H1 (cell line): ENCODE measurements at regions not wholly inside any gene's neighbourhood (a gene's known extent, or its start where the extent isn't known, plus 50 kb on each side); places are given as distances from the start of the nearest gene placed in this dataset.

Source experiments
- CTCF ChIA-PET: fragments of 300-600 bp; sonication (Branson Sonifier 250); formaldehyde crosslinking; loops from one replicate; lab custom pipeline; 2021; ENCODE audit not compliant: partially characterized antibody; lab: Charles Lee
- POLR2A ChIA-PET: fragments of 300-600 bp; sonication (Branson Sonifier 250); formaldehyde crosslinking; loops from one replicate; lab custom pipeline; 2021; ENCODE audit warnings: inconsistent platforms; ENCODE audit not compliant: partially characterized antibody; lab: Charles Lee
- DNase-seq, 2 experiments: peaks; one replicate each; pipeline versions ENCODE4 v3.0.0 to v3.0.0-alpha.2; 2010 to 2022; ENCODE audit warnings: low spot score in 2 of 2, low read depth in 1 of 2, mixed read lengths in 1 of 2
- FAIRE-seq: peaks from 2 replicates; lab custom pipeline; 2011; peaks lifted over from hg19 to GRCh38; lab: Jason Lieb, UNC
- H2AFZ ChIP-seq: 2 replicates; pipeline ENCODE4 v1.8.1; 2012; ENCODE audit warnings: low read length, inconsistent platforms
- H2AK5ac ChIP-seq: 2 replicates; pipeline ENCODE4 v1.6.1; 2013; ENCODE audit warnings: low read depth, low read length
- H2BK120ac ChIP-seq: replicated peaks from 2 replicates; pipeline ENCODE3; 2013; ENCODE audit warnings: low read depth, low read length, inconsistent platforms
- H2BK12ac ChIP-seq: 2 replicates; pipeline ENCODE4 v1.6.1; 2013; ENCODE audit warnings: low read depth, low read length
- H2BK15ac ChIP-seq: 2 replicates; pipeline ENCODE4 v1.6.1; 2013; ENCODE audit warnings: low read length
- H2BK20ac ChIP-seq: 2 replicates; pipeline ENCODE4 v1.6.1; 2013; ENCODE audit warnings: low read length
- H2BK5ac ChIP-seq: 2 replicates; pipeline ENCODE4 v1.6.1; 2013; ENCODE audit warnings: low read depth, low read length
- H3K14ac ChIP-seq: 2 replicates; pipeline ENCODE4 v1.6.1; 2013; ENCODE audit warnings: inconsistent platforms; ENCODE audit not compliant: insufficient read length
- H3K18ac ChIP-seq: 2 replicates; pipeline ENCODE4 v1.6.1; 2013; ENCODE audit warnings: low read length; ENCODE audit errors: extremely low read depth
- H3K23ac ChIP-seq: 2 replicates; pipeline ENCODE4 v1.6.1; 2013; ENCODE audit warnings: inconsistent platforms; ENCODE audit not compliant: insufficient read length
- H3K23me2 ChIP-seq: 2 replicates; pipeline ENCODE4 v1.6.1; 2013; ENCODE audit warnings: low read depth, low read length
- H3K27ac ChIP-seq: 2 replicates; pipeline ENCODE4 v1.6.1; 2011; ENCODE audit warnings: low read depth, low read length, inconsistent platforms
- H3K27me3 ChIP-seq, 4 experiments: replicated peaks in 1 of 4; 1 replicate in 1 of 4; 2 replicates in 3 of 4; pipeline versions ENCODE4 v1.6.1 to v1.8.1; 2011 to 2013; ENCODE audit warnings: low read length in 3 of 4, mild to moderate bottlenecking in 3 of 4, inconsistent platforms in 2 of 4, mixed read lengths in 2 of 4, moderate library complexity in 1 of 4; ENCODE audit not compliant: control insufficient read depth in 3 of 4, insufficient read depth in 3 of 4; ENCODE audit errors: extremely low read depth in 1 of 4
- H3K36me3 ChIP-seq, 4 experiments: 2 replicates each; pipeline versions ENCODE4 v1.6.1 to v1.8.1; 2011 to 2013; ENCODE audit warnings: mild to moderate bottlenecking in 4 of 4, low read length in 3 of 4, moderate library complexity in 2 of 4, control low read depth in 1 of 4, inconsistent platforms in 1 of 4; ENCODE audit not compliant: insufficient read depth in 4 of 4, control insufficient read depth in 2 of 4
- H3K4ac ChIP-seq: replicated peaks from 2 replicates; pipeline ENCODE3; 2013; ENCODE audit warnings: low read length, low read depth, mixed read lengths, inconsistent platforms; ENCODE audit not compliant: insufficient read length
- H3K4me1 ChIP-seq, 4 experiments: replicated peaks in 1 of 4; 1 replicate in 1 of 4; 2 replicates in 3 of 4; pipeline versions ENCODE4 v1.6.1 to v1.8.1; 2011 to 2013; ENCODE audit warnings: low read length in 3 of 4, inconsistent platforms in 2 of 4, mixed read lengths in 1 of 4; ENCODE audit not compliant: insufficient read depth in 4 of 4, control insufficient read depth in 3 of 4
- H3K4me2 ChIP-seq, 2 experiments: 2 replicates each; pipeline versions ENCODE4 v1.6.1 to v1.8.1; 2011 to 2013; ENCODE audit warnings: low read depth in 2 of 2, low read length in 2 of 2, control low read depth in 1 of 2, inconsistent platforms in 1 of 2, mild to moderate bottlenecking in 1 of 2; ENCODE audit not compliant: insufficient read depth in 1 of 2
- H3K4me3 ChIP-seq, 4 experiments: fragments of 200-600, 300-600 bp in 1 of 4; sonication (generic), shearing (Covaris generic), sonication (Bioruptor Twin) in 1 of 4; 2 replicates each; pipeline versions ENCODE4 v1.5.1 to v1.8.1; 2011 to 2016; ENCODE audit warnings: low read length in 4 of 4, low read depth in 3 of 4, control low read depth in 2 of 4, inconsistent platforms in 2 of 4, mild to moderate bottlenecking in 2 of 4, mixed read lengths in 1 of 4, moderate library complexity in 1 of 4; ENCODE audit not compliant: insufficient read depth in 2 of 4; ENCODE audit errors: extremely low read depth in 1 of 4
- H3K56ac ChIP-seq: replicated peaks from 2 replicates; pipeline ENCODE3; 2013; ENCODE audit warnings: low read depth, mild to moderate bottlenecking, mixed read lengths, low read length, inconsistent platforms; ENCODE audit not compliant: insufficient read length
- H3K79me1 ChIP-seq: 2 replicates; pipeline ENCODE4 v1.6.1; 2013; ENCODE audit warnings: low read depth, low read length, control low read depth
- H3K79me2 ChIP-seq, 2 experiments: 2 replicates each; pipeline versions ENCODE4 v1.6.1 to v1.8.1; 2012 to 2013; ENCODE audit warnings: low read length in 2 of 2, mild to moderate bottlenecking in 2 of 2, inconsistent platforms in 1 of 2; ENCODE audit not compliant: insufficient read depth in 2 of 2, control insufficient read depth in 1 of 2
- H3K9ac ChIP-seq, 4 experiments: replicated peaks in 1 of 4; 1 replicate in 1 of 4; 2 replicates in 3 of 4; pipeline versions ENCODE4 v1.6.1 to v1.8.1; 2011 to 2013; ENCODE audit warnings: low read depth in 3 of 4, low read length in 3 of 4, control low read depth in 2 of 4, mild to moderate bottlenecking in 2 of 4, moderate library complexity in 2 of 4, inconsistent platforms in 1 of 4; ENCODE audit errors: extremely low read depth in 1 of 4
- H3K9me3 ChIP-seq, 2 experiments: 2 replicates each; pipeline versions ENCODE4 v1.6.1 to v1.8.1; 2012 to 2013; ENCODE audit warnings: mild to moderate bottlenecking in 2 of 2, moderate library complexity in 2 of 2, control low read depth in 1 of 2, inconsistent platforms in 1 of 2, low read depth in 1 of 2, low read length in 1 of 2, mixed read lengths in 1 of 2; ENCODE audit not compliant: insufficient read depth in 2 of 2
- H4K20me1 ChIP-seq, 2 experiments: replicated peaks in 1 of 2; 2 replicates each; pipeline versions ENCODE3 to v1.8.1; 2011 to 2013; ENCODE audit warnings: inconsistent platforms in 2 of 2, low read length in 2 of 2, mild to moderate bottlenecking in 1 of 2; ENCODE audit not compliant: insufficient read depth in 2 of 2, control insufficient read depth in 1 of 2
- H4K5ac ChIP-seq: 2 replicates; pipeline ENCODE4 v1.6.1; 2013; ENCODE audit warnings: low read length, low read depth, mixed read lengths, inconsistent platforms; ENCODE audit not compliant: insufficient read length
- H4K8ac ChIP-seq: 2 replicates; pipeline ENCODE4 v1.8.0; 2013; ENCODE audit warnings: mild to moderate bottlenecking, moderate library complexity, low read length, inconsistent platforms; ENCODE audit not compliant: insufficient read depth; ENCODE audit errors: extremely low read depth
- H4K91ac ChIP-seq: replicated peaks from 2 replicates; pipeline ENCODE3; 2013; ENCODE audit warnings: low read length, mixed read lengths, inconsistent platforms; ENCODE audit not compliant: insufficient read length
- CBX8 ChIP-seq: fragments of 300-800, 300-1000 bp; sonication (generic); IDR thresholded peaks from 2 replicates; pipeline ENCODE4 v1.7.1; 2016; ENCODE audit warnings: low read depth, low read length, borderline replicate concordance
- EGR1 ChIP-seq: IDR thresholded peaks from 2 replicates; pipeline ENCODE4 v1.6.1; 2011; ENCODE audit warnings: low read depth, low read length, borderline replicate concordance
- EP300 ChIP-seq, 2 experiments: IDR thresholded peaks; 1 replicate in 1 of 2; 2 replicates in 1 of 2; pipeline ENCODE4 v1.6.1; 2011 to 2012; ENCODE audit warnings: low read depth in 2 of 2, low read length in 2 of 2, mild to moderate bottlenecking in 2 of 2, borderline replicate concordance in 1 of 2, inconsistent platforms in 1 of 2, moderate library complexity in 1 of 2
- RAD21 ChIP-seq, 2 experiments: IDR thresholded peaks in 1 of 2; conservative IDR thresholded peaks in 1 of 2; 2 replicates each; pipeline ENCODE4 v1.6.1; 2011; ENCODE audit warnings: low read depth in 2 of 2, low read length in 2 of 2, improper control_type of control experiment in 1 of 2, inconsistent platforms in 1 of 2, mild to moderate bottlenecking in 1 of 2, moderate library complexity in 1 of 2
- SIRT6 ChIP-seq: IDR thresholded peaks from one replicate; pipeline ENCODE4 v1.7.1; 2012; ENCODE audit warnings: low read length, inconsistent platforms
- SRF ChIP-seq: IDR thresholded peaks from 2 replicates; pipeline ENCODE4 v1.6.1; 2011; ENCODE audit warnings: mild to moderate bottlenecking, low read depth, low read length, moderate library complexity
- TAF1 ChIP-seq: IDR thresholded peaks from 2 replicates; pipeline ENCODE4 v1.6.1; 2011; ENCODE audit warnings: mild to moderate bottlenecking, low read depth, low read length
- WGBS, 2 experiments: shearing (Covaris generic) in 1 of 2; methylation state at CpG; one replicate each; pipeline versions ENCODE4 v1.1.6 to v1.1.7; 2013 to 2015; ENCODE audit warnings: low lambda C conversion rate in 2 of 2, mixed read lengths in 2 of 2, inconsistent platforms in 1 of 2, low coverage in 1 of 2, missing lambda C conversion rate in 1 of 2; ENCODE audit not compliant: insufficient replicate concordance in 2 of 2, insufficient coverage in 1 of 2, insufficient read length in 1 of 2; ENCODE audit errors: extremely low coverage in 1 of 2, missing lambda C conversion rate in 1 of 2; 5-methylcytosine and 5-hydroxymethylcytosine counted together

DNA sequence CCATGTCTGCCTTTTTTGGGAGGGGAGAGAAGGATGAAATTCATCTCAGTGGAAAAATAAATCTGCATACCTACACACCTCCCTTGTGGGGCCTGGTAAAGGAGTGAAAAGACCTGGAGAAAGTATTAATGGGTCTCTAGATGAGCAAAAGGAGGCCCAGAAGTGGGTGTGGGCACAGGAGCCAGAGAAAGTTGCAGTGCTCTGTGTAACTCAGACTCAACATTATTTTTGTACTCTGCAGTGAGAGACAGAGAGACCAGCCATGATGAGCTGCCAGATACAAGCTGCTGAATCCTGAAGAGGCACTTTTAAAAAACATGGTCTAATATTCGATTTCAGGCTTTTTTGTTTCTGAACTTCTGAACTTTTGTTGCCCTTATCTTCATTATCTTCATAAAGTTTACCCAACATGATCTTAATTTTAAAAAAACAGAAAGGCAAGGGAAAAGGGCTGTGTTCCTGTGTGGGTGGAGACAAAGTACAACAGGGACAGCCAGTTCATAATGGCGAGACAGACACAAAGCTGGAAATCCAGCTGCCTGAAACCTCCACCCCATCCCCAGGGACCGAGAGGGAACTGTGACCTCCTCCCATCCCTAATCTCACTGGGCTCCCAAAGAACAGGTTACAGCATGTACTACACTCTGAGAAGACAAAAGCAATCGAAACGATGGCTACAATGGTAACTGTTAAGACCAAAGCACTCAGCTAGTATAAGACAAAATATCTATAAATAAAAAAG lies 77.2 kb downstream of the KLF12 start:
- Histone ChIP-seq H3K18ac (no peak overlapping the region), H3K36me3 (no peaks in the 10 kb centered on the region), H4K5ac (no peak overlapping the region), H2BK12ac (no peak overlapping the region), H2AFZ (no peak overlapping the region), H3K56ac (no peak overlapping the region), H3K79me2 (no peaks in the 10 kb centered on the region), H3K23me2 (no peaks in the 10 kb centered on the region), H4K91ac (no peak overlapping the region), H3K4me1 (no peaks in the 10 kb centered on the region), H3K14ac (no peak overlapping the region), H3K27ac (no peak overlapping the region), H4K8ac (no peak overlapping the region), H2AK5ac (no peak overlapping the region), H3K79me1 (no peaks in the 10 kb centered on the region), H3K9ac (no peak overlapping the region), H2BK20ac (no peak overlapping the region), H3K4me3 (no peak overlapping the region), H2BK15ac (no peak overlapping the region), H3K4me2 (no peak overlapping the region), H3K27me3 (no peaks in the 10 kb centered on the region), H4K20me1 (no peaks in the 10 kb centered on the region), H3K4ac (no peak overlapping the region), H2BK5ac (no peak overlapping the region), H3K23ac (no peak overlapping the region), H3K9me3 (no peaks in the 10 kb centered on the region), H2BK120ac (no peak overlapping the region)
- DNase-seq (no peak), FAIRE-seq (no peak)
- 90% methylated on average over 5 of the region's 5 CpGs; no CpG with 5 or more reads in 1 of the 2 experiments for WGBS, 2 experiments
- ChIA-PET POLR2A (no interaction called here), CTCF (interaction anchor here (0.7 to 1.7 kb wide), 6 partner anchors 11 to 1163 kb away, joined by 3 to 4 read pairs (median 4); no protein-coding TSS in a partner anchor)
- TF ChIP-seq RAD21 (IDR thresholded peaks at IDR 0.05 in 1 of 2, conservative IDR thresholded peaks at IDR 0.05 in 1 of 2; ENCODE audit: low read depth in 2 of 2, low read length in 2 of 2): no peak
- no peak for TF ChIP-seq TAF1
- no peak for TF ChIP-seq EP300 (IDR thresholded peaks at IDR 0.05; ENCODE audit: borderline replicate concordance in 1 of 2, low read depth in 2 of 2, low read length in 2 of 2)
- no peak for TF ChIP-seq EGR1
- TF ChIP-seq CBX8: no peak
- TF ChIP-seq SRF: no peak
- TF ChIP-seq SIRT6: no peak
